ENCODE measurements at regions not wholly inside any gene's neighbourhood (a gene's known extent, or its start where the extent isn't known, plus 50 kb on each side); places are given as distances from the start of the nearest gene placed in this dataset.
A peak's percentile ranks its signal among the peaks of the same experiment; 100 is the strongest.
"Not testable (repeated sequence)": the region's sequence is repeated elsewhere in the genome, so short reads cannot be mapped to it uniquely, and the experiment has no call there.

GRCh38 chr12:28776220-28776619 is 372.9 kb upstream of the FAR2 start:
- no peak for DNase-seq

GRCh38 chr12:28776913-28777422 is 372.1 kb upstream of the FAR2 start:
- no peak for DNase-seq

GRCh38 chr12:28777603-28778365 is 371.3 kb upstream of the FAR2 start:
- DNase-seq, result no peak

GRCh38 chr12:28780096-28780495 is 369.0 kb upstream of the FAR2 start:
- peak; percentile 29 for DNase-seq

- no peak for DNase-seq
Observed at GRCh38 chr12:28780960-28781359, 368.1 kb upstream of the FAR2 start.

GRCh38 chr12:28781671-28782652 is 367.1 kb upstream of the FAR2 start:
- DNase-seq, result no peak

- no peak for DNase-seq
Observed at GRCh38 chr12:28782812-28783211, 366.3 kb upstream of the FAR2 start.

- DNase-seq, result peak; percentile 23
Observed at GRCh38 chr12:28787151-28787550, 361.9 kb upstream of the FAR2 start.

GRCh38 chr12:28788256-28788655 is 360.8 kb upstream of the FAR2 start:
- not testable (repeated sequence) for DNase-seq

- no peak for DNase-seq
Observed at GRCh38 chr12:28793581-28794151, 355.4 kb upstream of the FAR2 start.

- peak; percentile 56 for DNase-seq
Observed at GRCh38 chr12:28794211-28794610, 354.9 kb upstream of the FAR2 start.

- no peak for DNase-seq
Observed at GRCh38 chr12:28794786-28795185, 354.3 kb upstream of the FAR2 start.

GRCh38 chr12:28795311-28795710 is 353.8 kb upstream of the FAR2 start:
- peak; percentile 26 for DNase-seq

GRCh38 chr12:28799348-28799747 is 349.7 kb upstream of the FAR2 start:
- DNase-seq, result no peak

- DNase-seq, result no peak
Observed at GRCh38 chr12:28800129-28800528, 348.9 kb upstream of the FAR2 start.

- DNase-seq, result peak; percentile 18
Observed at GRCh38 chr12:28802706-28803438, 346.2 kb upstream of the FAR2 start.

- DNase-seq, result no peak
Observed at GRCh38 chr12:28807535-28807934, 341.5 kb upstream of the FAR2 start.

GRCh38 chr12:28811457-28811856 is 337.6 kb upstream of the FAR2 start:
- no peak for DNase-seq

- DNase-seq, result no peak
Observed at GRCh38 chr12:28814246-28814645, 334.8 kb upstream of the FAR2 start.

GRCh38 chr12:28817524-28817923 is 331.6 kb upstream of the FAR2 start:
- no peak for DNase-seq

GRCh38 chr12:28824193-28824846 is 324.8 kb upstream of the FAR2 start:
- DNase-seq, result no peak

- no peak for DNase-seq
Observed at GRCh38 chr12:28824849-28825248, 324.2 kb upstream of the FAR2 start.

All from fibroblast of skin of abdomen (primary cell).